ENCODE measurements at regions not wholly inside any gene's neighbourhood (a gene's known extent, or its start where the extent isn't known, plus 50 kb on each side); places are given as distances from the start of the nearest gene placed in this dataset.

GRCh38 chr12:61023231-61023630 is 1237.0 kb upstream of the USP15 start:
- no peak overlapping the region for H3K27ac Mint-ChIP-seq
- H3K9me3 Mint-ChIP-seq, result peaks cover 3 to 10% of the 10 kb centered on the region in 2 donors
- H3K4me3 Mint-ChIP-seq, result no peak overlapping the region
- DNase-seq, result no peak
- no peaks in the 10 kb centered on the region for H3K4me1 Mint-ChIP-seq (ENCODE audit: low read depth)
- H3K27me3 Mint-ChIP-seq (ENCODE audit: low read depth), result no peaks in the 10 kb centered on the region
- no peak for ATAC-seq (replicated peaks in 1 of 2)
- H3K36me3 Mint-ChIP-seq (ENCODE audit: insufficient read depth in 2 of 2), result no peaks in the 10 kb centered on the region

GRCh38 chr12:61029516-61029915 is 1230.7 kb upstream of the USP15 start:
- no peak overlapping the region for H3K4me3 Mint-ChIP-seq
- H3K27ac Mint-ChIP-seq, result no peak overlapping the region
- H3K9me3 Mint-ChIP-seq, result peaks cover 3 to 9% of the 10 kb centered on the region in 2 donors
- DNase-seq (no peak), ATAC-seq (replicated peaks in 1 of 2) (no peak)
- H3K27me3 Mint-ChIP-seq (ENCODE audit: low read depth), result no peaks in the 10 kb centered on the region
- no peaks in the 10 kb centered on the region for H3K36me3 Mint-ChIP-seq (ENCODE audit: insufficient read depth in 2 of 2)
- H3K4me1 Mint-ChIP-seq (ENCODE audit: low read depth), result no peaks in the 10 kb centered on the region

- DNase-seq, result no peak
- no peaks in the 10 kb centered on the region for H3K36me3 Mint-ChIP-seq (ENCODE audit: insufficient read depth in 2 of 2)
- no peak overlapping the region for H3K4me3 Mint-ChIP-seq
- H3K4me1 Mint-ChIP-seq (ENCODE audit: low read depth), result no peaks in the 10 kb centered on the region
- no peak overlapping the region for H3K27ac Mint-ChIP-seq
- no peaks in the 10 kb centered on the region for H3K27me3 Mint-ChIP-seq (ENCODE audit: low read depth)
- ATAC-seq (replicated peaks in 1 of 2), result no peak
- H3K9me3 Mint-ChIP-seq, result peaks cover 6 to 7% of the 10 kb centered on the region in 2 donors
Measured at GRCh38 chr12:61037792-61038191, 1222.4 kb upstream of the USP15 start.

GRCh38 chr12:61043838-61044237 is 1216.4 kb upstream of the USP15 start:
- no peak for DNase-seq
- no peaks in the 10 kb centered on the region for H3K27me3 Mint-ChIP-seq (ENCODE audit: low read depth)
- no peak for ATAC-seq (replicated peaks in 1 of 2)
- H3K9me3 Mint-ChIP-seq, result peaks cover 6% of the 10 kb centered on the region in 2 donors
- no peak overlapping the region for H3K4me3 Mint-ChIP-seq
- no peaks in the 10 kb centered on the region for H3K4me1 Mint-ChIP-seq (ENCODE audit: low read depth)
- no peaks in the 10 kb centered on the region for H3K36me3 Mint-ChIP-seq (ENCODE audit: insufficient read depth in 2 of 2)
- H3K27ac Mint-ChIP-seq, result no peak overlapping the region

- Mint-ChIP-seq H3K27ac (no peak overlapping the region), H3K9me3 (peaks cover 6% of the 10 kb centered on the region in 2 donors), H3K4me1 (ENCODE audit: low read depth) (no peaks in the 10 kb centered on the region), H3K27me3 (ENCODE audit: low read depth) (no peaks in the 10 kb centered on the region), H3K4me3 (no peak overlapping the region), H3K36me3 (ENCODE audit: insufficient read depth in 2 of 2) (no peaks in the 10 kb centered on the region)
- DNase-seq (no peak), ATAC-seq (replicated peaks in 1 of 2) (no peak)
Measured at GRCh38 chr12:61044766-61045165, 1215.4 kb upstream of the USP15 start.

GRCh38 chr12:61070640-61071414 is 1189.4 kb upstream of the USP15 start:
- no peak for ATAC-seq (replicated peaks in 1 of 2)
- Mint-ChIP-seq H3K4me3 (no peak overlapping the region), H3K27me3 (ENCODE audit: low read depth) (no peaks in the 10 kb centered on the region), H3K36me3 (ENCODE audit: insufficient read depth in 2 of 2) (no peaks in the 10 kb centered on the region), H3K9me3 (peaks cover 0 to 1% of the 10 kb centered on the region in 2 donors), H3K27ac (no peak overlapping the region), H3K4me1 (ENCODE audit: low read depth) (no peaks in the 10 kb centered on the region)
- DNase-seq, result no peak

GRCh38 chr12:61072717-61073116 is 1187.5 kb upstream of the USP15 start:
- no peaks in the 10 kb centered on the region for H3K27me3 Mint-ChIP-seq (ENCODE audit: low read depth)
- H3K4me1 Mint-ChIP-seq (ENCODE audit: low read depth), result no peaks in the 10 kb centered on the region
- H3K36me3 Mint-ChIP-seq (ENCODE audit: insufficient read depth in 2 of 2), result peaks cover 0 to 2% of the 10 kb centered on the region in 2 donors
- ATAC-seq (replicated peaks in 1 of 2), result no peak
- no peak for DNase-seq
- peaks cover 1 to 3% of the 10 kb centered on the region in 2 donors for H3K9me3 Mint-ChIP-seq
- no peak overlapping the region for H3K4me3 Mint-ChIP-seq
- no peak overlapping the region for H3K27ac Mint-ChIP-seq

GRCh38 chr12:61095111-61095510 is 1165.1 kb upstream of the USP15 start:
- no peaks in the 10 kb centered on the region for H3K4me1 Mint-ChIP-seq (ENCODE audit: low read depth)
- DNase-seq (no peak), ATAC-seq (replicated peaks in 1 of 2) (no peak)
- no peak overlapping the region for H3K4me3 Mint-ChIP-seq
- H3K27me3 Mint-ChIP-seq (ENCODE audit: low read depth), result no peaks in the 10 kb centered on the region
- no peaks in the 10 kb centered on the region for H3K36me3 Mint-ChIP-seq (ENCODE audit: insufficient read depth in 2 of 2)
- H3K9me3 Mint-ChIP-seq, result peaks cover 2 to 4% of the 10 kb centered on the region in 2 donors
- H3K27ac Mint-ChIP-seq, result no peak overlapping the region

GRCh38 chr12:61098031-61098580 is 1162.1 kb upstream of the USP15 start:
- Mint-ChIP-seq H3K9me3 (peaks cover 4 to 7% of the 10 kb centered on the region in 2 donors), H3K4me1 (ENCODE audit: low read depth) (no peaks in the 10 kb centered on the region), H3K27ac (no peak overlapping the region), H3K27me3 (ENCODE audit: low read depth) (no peaks in the 10 kb centered on the region), H3K36me3 (ENCODE audit: insufficient read depth in 2 of 2) (no peaks in the 10 kb centered on the region), H3K4me3 (no peak overlapping the region)
- no peak for ATAC-seq (replicated peaks in 1 of 2)
- no peak for DNase-seq

- H3K27me3 Mint-ChIP-seq (ENCODE audit: low read depth), result no peaks in the 10 kb centered on the region
- H3K4me1 Mint-ChIP-seq (ENCODE audit: low read depth), result no peaks in the 10 kb centered on the region
- no peak overlapping the region for H3K27ac Mint-ChIP-seq
- no peaks in the 10 kb centered on the region for H3K36me3 Mint-ChIP-seq (ENCODE audit: insufficient read depth in 2 of 2)
- H3K4me3 Mint-ChIP-seq, result no peak overlapping the region
- DNase-seq (no peak), ATAC-seq (replicated peaks in 1 of 2) (no peak)
- peaks cover 2% of the 10 kb centered on the region in 2 donors for H3K9me3 Mint-ChIP-seq
Measured at GRCh38 chr12:61107118-61107517, 1153.1 kb upstream of the USP15 start.

- no peak overlapping the region for H3K4me3 Mint-ChIP-seq
- no peaks in the 10 kb centered on the region for H3K27me3 Mint-ChIP-seq (ENCODE audit: low read depth)
- DNase-seq, result no peak
- peaks cover 0 to 2% of the 10 kb centered on the region in 2 donors for H3K36me3 Mint-ChIP-seq (ENCODE audit: insufficient read depth in 2 of 2)
- H3K9me3 Mint-ChIP-seq, result peaks cover 4 to 13% of the 10 kb centered on the region in 2 donors
- no peak overlapping the region for H3K27ac Mint-ChIP-seq
- ATAC-seq (replicated peaks in 1 of 2), result no peak
- H3K4me1 Mint-ChIP-seq (ENCODE audit: low read depth), result no peaks in the 10 kb centered on the region
Measured at GRCh38 chr12:61111218-61111617, 1149.0 kb upstream of the USP15 start.

- Mint-ChIP-seq H3K27me3 (ENCODE audit: low read depth) (no peaks in the 10 kb centered on the region), H3K9me3 (peaks cover 10 to 11% of the 10 kb centered on the region in 2 donors), H3K36me3 (ENCODE audit: insufficient read depth in 2 of 2) (no peaks in the 10 kb centered on the region), H3K27ac (no peak overlapping the region), H3K4me3 (no peak overlapping the region), H3K4me1 (ENCODE audit: low read depth) (no peaks in the 10 kb centered on the region)
- ATAC-seq (replicated peaks in 1 of 2) (no peak), DNase-seq (no peak)
Measured at GRCh38 chr12:61137677-61138414, 1122.4 kb upstream of the USP15 start.

- ATAC-seq (replicated peaks in 1 of 2), result no peak
- H3K27ac Mint-ChIP-seq, result no peak overlapping the region
- H3K4me1 Mint-ChIP-seq (ENCODE audit: low read depth), result no peaks in the 10 kb centered on the region
- DNase-seq, result no peak
- no peaks in the 10 kb centered on the region for H3K36me3 Mint-ChIP-seq (ENCODE audit: insufficient read depth in 2 of 2)
- peaks cover 9 to 11% of the 10 kb centered on the region in 2 donors for H3K9me3 Mint-ChIP-seq
- H3K4me3 Mint-ChIP-seq, result no peak overlapping the region
- no peaks in the 10 kb centered on the region for H3K27me3 Mint-ChIP-seq (ENCODE audit: low read depth)
Measured at GRCh38 chr12:61138415-61138759, 1121.8 kb upstream of the USP15 start.

Measured in activated T-cell treated with anti-CD3 and anti-CD28 coated beads, Interleukin-2, amount 50 U/mL, for 72 hours (primary cell).